Bronchial epithelial cell (primary cell): ENCODE measurements at regions not wholly inside any gene's neighbourhood (a gene's known extent, or its start where the extent isn't known, plus 50 kb on each side); places are given as distances from the start of the nearest gene placed in this dataset.
"Not testable (repeated sequence)": the region's sequence is repeated elsewhere in the genome, so short reads cannot be mapped to it uniquely, and the experiment has no call there.

ENCODE experiments used
- DNase-seq: peaks from one replicate; pipeline ENCODE4 v3.0.0-alpha.2; 2010; ENCODE audit warnings: low read depth
- FAIRE-seq: peaks from 2 replicates; lab custom pipeline; 2011; peaks lifted over from hg19 to GRCh38; lab: Jason Lieb, UNC
- H3K27me3 ChIP-seq: 2 replicates; pipeline ENCODE4 v1.5.1; 2011; ENCODE audit warnings: low read length; ENCODE audit not compliant: control insufficient read depth, insufficient read depth
- H3K36me3 ChIP-seq: 2 replicates; pipeline ENCODE4 v1.5.1; 2011; ENCODE audit warnings: low read length; ENCODE audit not compliant: control insufficient read depth, insufficient read depth
- H3K4me3 ChIP-seq: 2 replicates; pipeline ENCODE4 v1.5.1; 2011; ENCODE audit warnings: mild to moderate bottlenecking, low read depth, low read length, control low read depth
- CTCF ChIP-seq: IDR thresholded peaks from 2 replicates; pipeline ENCODE4 v1.5.1; 2011; ENCODE audit warnings: mild to moderate bottlenecking, moderate library complexity, low read length, control low read depth, inconsistent platforms; ENCODE audit not compliant: insufficient read depth, severe bottlenecking

DNA sequence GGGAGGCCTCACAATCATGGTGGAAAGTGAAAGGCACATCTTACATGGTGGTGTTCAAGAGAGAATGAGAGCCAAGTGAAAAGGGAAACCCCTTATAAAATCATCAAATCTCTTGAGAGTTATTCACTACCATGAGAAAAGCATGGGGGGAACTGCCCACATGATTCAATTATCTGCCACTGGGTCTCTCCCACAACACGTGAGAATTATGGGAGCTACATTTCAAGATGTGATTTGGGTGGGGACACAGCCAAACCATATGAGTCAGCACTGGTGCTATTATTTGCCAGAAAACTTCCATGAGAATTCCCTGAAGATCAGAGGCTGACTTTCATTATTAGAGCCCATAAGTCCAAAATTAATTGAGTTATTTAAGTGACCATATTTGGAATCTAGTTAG lies 1001.2 kb upstream of the POT1 start:
- TF ChIP-seq CTCF: no peak
- Histone ChIP-seq H3K36me3 (no peaks in the 10 kb centered on the region), H3K4me3 (no peak overlapping the region), H3K27me3 (no peaks in the 10 kb centered on the region)
- FAIRE-seq: no peak
- DNase-seq: no peak

DNA sequence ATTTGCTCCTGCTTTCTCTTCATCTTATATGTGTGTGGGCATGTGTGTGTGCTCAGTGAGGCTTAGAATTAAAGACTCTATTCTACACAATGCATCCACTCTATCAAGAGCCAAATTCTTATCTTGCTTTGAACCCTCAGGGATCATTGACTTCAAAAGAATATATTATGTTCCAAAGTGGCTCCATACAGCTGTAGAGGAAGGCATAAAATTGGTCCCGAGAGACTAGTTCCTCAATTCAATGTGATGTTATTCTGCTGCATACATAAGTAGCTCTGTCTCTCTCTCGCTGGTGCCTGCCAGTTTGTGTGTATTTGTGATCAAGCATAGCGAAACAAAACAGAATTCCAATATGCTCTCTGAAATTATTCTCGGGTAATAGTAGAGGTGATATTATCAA lies 997.9 kb upstream of the POT1 start:
- TF ChIP-seq CTCF: no peak
- Histone ChIP-seq H3K36me3 (no peaks in the 10 kb centered on the region), H3K27me3 (no peaks in the 10 kb centered on the region), H3K4me3 (no peak overlapping the region)
- no peak for DNase-seq
- no peak for FAIRE-seq

DNA sequence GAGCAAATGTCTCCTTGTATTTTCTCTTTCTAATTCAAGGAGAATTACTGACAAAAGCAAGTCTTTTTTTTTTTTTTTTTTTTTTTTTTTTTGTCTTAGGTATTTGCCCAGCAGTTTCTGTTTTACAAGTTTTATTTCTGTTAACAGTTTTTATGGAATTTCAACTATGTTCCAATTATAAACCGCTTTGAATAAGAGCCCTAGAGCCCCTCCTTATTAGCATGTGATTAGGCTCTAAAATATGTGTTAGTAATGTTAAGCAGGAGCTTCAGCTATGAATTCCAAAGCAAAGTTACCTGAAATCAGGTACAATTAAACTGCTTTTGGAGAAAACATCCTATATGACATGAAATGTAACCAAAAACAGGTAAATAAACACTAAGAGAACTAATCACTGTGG lies 997.0 kb upstream of the POT1 start:
- no peak for TF ChIP-seq CTCF
- no peak for FAIRE-seq
- Histone ChIP-seq H3K4me3 (no peak overlapping the region), H3K36me3 (no peaks in the 10 kb centered on the region), H3K27me3 (no peaks in the 10 kb centered on the region)
- DNase-seq: no peak

- H3K27me3 ChIP-seq: no peaks in the 10 kb centered on the region
- H3K4me3 ChIP-seq: no peak overlapping the region
- no peak for TF ChIP-seq CTCF
- FAIRE-seq (no peak), DNase-seq (no peak)
- H3K36me3 ChIP-seq: no peaks in the 10 kb centered on the region
These were observed 994.4 kb upstream of the POT1 start for GRCh38 chr7:125924037-125924436.

DNA sequence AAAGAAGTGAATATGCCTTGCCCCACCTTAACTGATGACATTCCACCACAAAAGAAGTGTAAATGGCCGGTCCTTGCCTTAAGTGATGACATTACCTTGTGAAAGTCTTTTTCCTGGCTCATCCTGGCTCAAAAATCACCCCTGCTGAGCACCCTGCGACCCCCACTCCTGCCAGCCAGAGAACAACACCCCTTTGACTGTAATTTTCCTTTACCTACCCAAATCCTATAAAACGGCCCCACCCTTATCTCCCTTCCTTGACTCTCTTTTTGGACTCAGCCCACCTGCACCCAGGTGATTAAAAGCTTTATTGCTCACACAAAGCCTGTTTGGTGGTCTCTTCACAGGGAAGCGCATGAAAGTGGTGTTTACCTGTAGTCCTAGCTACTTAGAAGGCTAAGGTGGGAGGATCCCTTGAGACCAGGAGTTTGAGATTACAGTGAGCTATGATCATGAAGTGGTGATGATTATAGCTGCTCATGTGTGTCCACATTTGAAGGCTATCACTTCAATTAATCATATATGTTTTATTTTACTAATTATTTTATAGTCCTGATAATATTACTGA lies 985.8 kb upstream of the POT1 start:
- FAIRE-seq: not testable (repeated sequence)

GRCh38 chr7:125908711-125909110 lies 979.1 kb upstream of the POT1 start:
- no peak for TF ChIP-seq CTCF
- no peak overlapping the region for H3K4me3 ChIP-seq
- DNase-seq: no peak
- no peaks in the 10 kb centered on the region for H3K36me3 ChIP-seq
- no peak for FAIRE-seq
- no peaks in the 10 kb centered on the region for H3K27me3 ChIP-seq

More for the DNA sequence above, 985.8 kb upstream of the POT1 start:
- H3K36me3 ChIP-seq, H3K4me3 ChIP-seq, H3K27me3 ChIP-seq, DNase-seq: not testable (repeated sequence)
